Mesenchymal stem cell (in vitro differentiated cells and primary cell): ENCODE measurements at regions not wholly inside any gene's neighbourhood (a gene's known extent, or its start where the extent isn't known, plus 50 kb on each side); places are given as distances from the start of the nearest gene placed in this dataset.

ENCODE experiments used
- DNase-seq: peaks from one replicate; pipeline ENCODE4 v3.0.0-alpha.2; 2013
- H2AFZ ChIP-seq: one replicate; pipeline ENCODE4 v1.6.1; 2013; ENCODE audit warnings: low read depth, mild to moderate bottlenecking, control low read depth, inconsistent platforms, low read length, moderate library complexity
- H2AK5ac ChIP-seq: 2 replicates; pipeline ENCODE4 v1.6.1; 2013; ENCODE audit warnings: low read length, moderate library complexity, mild to moderate bottlenecking, inconsistent platforms; ENCODE audit not compliant: severe bottlenecking
- H2BK120ac ChIP-seq: one replicate; pipeline ENCODE4 v1.6.1; 2013; ENCODE audit warnings: low read depth, mild to moderate bottlenecking, inconsistent platforms, low read length, moderate library complexity
- H2BK12ac ChIP-seq, 2 experiments: one replicate each; pipeline ENCODE4 v1.6.1; 2013; ENCODE audit warnings: inconsistent platforms in 2 of 2, low read length in 2 of 2, mild to moderate bottlenecking in 2 of 2, moderate library complexity in 2 of 2, control low read depth in 1 of 2
- H2BK15ac ChIP-seq: one replicate; pipeline ENCODE4 v1.6.1; 2013; ENCODE audit warnings: mild to moderate bottlenecking, low read depth, inconsistent platforms; ENCODE audit not compliant: poor library complexity, severe bottlenecking
- H2BK5ac ChIP-seq: 2 replicates; pipeline ENCODE4 v1.6.1; 2013; ENCODE audit warnings: low read depth, mild to moderate bottlenecking, low read length, control low read depth, inconsistent platforms; ENCODE audit not compliant: poor library complexity, severe bottlenecking
- H3K14ac ChIP-seq, 2 experiments: one replicate each; pipeline ENCODE4 v1.6.1; 2013; ENCODE audit warnings: inconsistent platforms in 2 of 2, low read length in 2 of 2, control low read depth in 1 of 2, mild to moderate bottlenecking in 1 of 2, moderate library complexity in 1 of 2
- H3K18ac ChIP-seq, 2 experiments: one replicate each; pipeline ENCODE4 v1.6.1; 2013; ENCODE audit warnings: inconsistent platforms in 2 of 2, low read length in 2 of 2, control low read depth in 1 of 2, low read depth in 1 of 2, mild to moderate bottlenecking in 1 of 2
- H3K23ac ChIP-seq, 2 experiments: one replicate each; pipeline ENCODE4 v1.6.1; 2013; ENCODE audit warnings: inconsistent platforms in 2 of 2, low read length in 2 of 2, mild to moderate bottlenecking in 2 of 2, moderate library complexity in 2 of 2, control low read depth in 1 of 2
- H3K27ac ChIP-seq: 2 replicates; pipeline ENCODE4 v1.5.1; 2013; ENCODE audit warnings: mild to moderate bottlenecking, moderate library complexity, low read length, control low read depth, inconsistent platforms; ENCODE audit not compliant: poor library complexity, severe bottlenecking
- H3K27me3 ChIP-seq, 2 experiments: 2 replicates each; pipeline versions ENCODE4 v1.6.1 to v1.7.0; 2013; ENCODE audit warnings: low read length in 2 of 2, mild to moderate bottlenecking in 2 of 2, moderate library complexity in 2 of 2, control low read depth in 1 of 2, inconsistent platforms in 1 of 2; ENCODE audit not compliant: control insufficient read depth in 1 of 2, insufficient read depth in 1 of 2
- H3K36me3 ChIP-seq, 2 experiments: 2 replicates each; pipeline versions ENCODE4 v1.6.1 to v1.7.0; 2013; ENCODE audit warnings: low read length in 2 of 2, control low read depth in 1 of 2, inconsistent platforms in 1 of 2, low read depth in 1 of 2, mild to moderate bottlenecking in 1 of 2; ENCODE audit not compliant: insufficient read depth in 2 of 2, control insufficient read depth in 1 of 2
- H3K4ac ChIP-seq, 2 experiments: one replicate each; pipeline ENCODE4 v1.6.1; 2013; ENCODE audit warnings: inconsistent platforms in 2 of 2, low read length in 2 of 2, mild to moderate bottlenecking in 2 of 2, moderate library complexity in 2 of 2, control low read depth in 1 of 2, low read depth in 1 of 2
- H3K4me1 ChIP-seq: 2 replicates; pipeline ENCODE4 v1.6.1; 2013; ENCODE audit warnings: low read depth, low read length, control low read depth; ENCODE audit not compliant: control insufficient read depth, insufficient read depth
- H3K4me2 ChIP-seq: 2 replicates; pipeline ENCODE4 v1.6.1; 2013; ENCODE audit warnings: low read length, mild to moderate bottlenecking, inconsistent platforms; ENCODE audit not compliant: poor library complexity, severe bottlenecking
- H3K4me3 ChIP-seq, 2 experiments: 2 replicates each; pipeline versions ENCODE4 v1.5.1 to v1.7.0; 2013; ENCODE audit warnings: low read length in 2 of 2, mild to moderate bottlenecking in 2 of 2, control low read depth in 1 of 2, low read depth in 1 of 2; ENCODE audit not compliant: insufficient read depth in 1 of 2
- H3K79me1 ChIP-seq: replicated peaks from 2 replicates; pipeline ENCODE4 v1.6.1; 2013; ENCODE audit warnings: mild to moderate bottlenecking, control low read depth, low read length, inconsistent platforms; ENCODE audit not compliant: poor library complexity, severe bottlenecking
- H3K9ac ChIP-seq: 2 replicates; pipeline ENCODE4 v1.7.0; 2013; ENCODE audit warnings: mild to moderate bottlenecking, low read length, moderate library complexity
- H3K9me3 ChIP-seq: 2 replicates; pipeline ENCODE4 v1.7.0; 2013; ENCODE audit warnings: mild to moderate bottlenecking, low read length; ENCODE audit not compliant: control insufficient read depth
- H4K8ac ChIP-seq: one replicate; pipeline ENCODE4 v1.6.1; 2013; ENCODE audit warnings: inconsistent platforms, mild to moderate bottlenecking, low read length, moderate library complexity
- H4K91ac ChIP-seq: one replicate; pipeline ENCODE4 v1.6.1; 2013; ENCODE audit warnings: mild to moderate bottlenecking, low read length, inconsistent platforms
- WGBS: methylation state at CpG from one replicate; pipeline ENCODE4 v1.1.7; 2013; ENCODE audit warnings: mixed read lengths; 5-methylcytosine and 5-hydroxymethylcytosine counted together

GRCh38 chr13:105984236-105984635, 551.2 kb downstream of the EFNB2 start:
- H3K18ac ChIP-seq: no peak overlapping the region
- H3K9me3 ChIP-seq: no peaks in the 10 kb centered on the region
- DNase-seq: no peak
- H3K4ac ChIP-seq: no peak overlapping the region
- no peak overlapping the region for H2BK120ac ChIP-seq
- H2AFZ ChIP-seq: no peak overlapping the region
- no peak overlapping the region for H3K27ac ChIP-seq
- no peaks in the 10 kb centered on the region for H3K4me1 ChIP-seq
- no peak overlapping the region for H4K91ac ChIP-seq
- H3K23ac ChIP-seq: no peak overlapping the region
- H2BK12ac ChIP-seq: no peak overlapping the region
- no peak overlapping the region for H3K4me2 ChIP-seq
- no peak overlapping the region for H3K4me3 ChIP-seq
- H3K79me1 ChIP-seq: no peaks in the 10 kb centered on the region
- no peak overlapping the region for H3K9ac ChIP-seq
- H2AK5ac ChIP-seq: no peak overlapping the region
- H2BK5ac ChIP-seq: no peak overlapping the region
- no peaks in the 10 kb centered on the region for H3K36me3 ChIP-seq
- no peak overlapping the region for H3K14ac ChIP-seq
- no peaks in the 10 kb centered on the region for H3K27me3 ChIP-seq
- H4K8ac ChIP-seq: no peak overlapping the region
- WGBS: 98% methylated on average over 3 of the region's 3 CpGs
- no peak overlapping the region for H2BK15ac ChIP-seq

GRCh38 chr13:105982219-105982930, 553.1 kb downstream of the EFNB2 start:
- Histone ChIP-seq H3K27me3 (no peaks in the 10 kb centered on the region), H3K27ac (no peak overlapping the region), H2BK5ac (no peak overlapping the region), H3K23ac (no peak overlapping the region), H3K18ac (peak overlapping the region in 1 of 2 experiments; percentile 22), H3K4me3 (no peak overlapping the region), H3K79me1 (no peaks in the 10 kb centered on the region), H2BK12ac (no peak overlapping the region), H3K4me2 (no peak overlapping the region), H3K9me3 (no peaks in the 10 kb centered on the region), H3K4ac (no peak overlapping the region), H2BK120ac (no peak overlapping the region), H4K8ac (peak overlapping the region; percentile 50), H3K36me3 (no peaks in the 10 kb centered on the region), H2AK5ac (no peak overlapping the region), H2AFZ (no peak overlapping the region), H3K14ac (no peak overlapping the region), H3K4me1 (no peaks in the 10 kb centered on the region), H3K9ac (no peak overlapping the region), H2BK15ac (no peak overlapping the region), H4K91ac (peak overlapping the region; percentile 56)
- 70% methylated on average over 11 of the region's 11 CpGs for WGBS
- no peak for DNase-seq

- Histone ChIP-seq H3K36me3 (no peaks in the 10 kb centered on the region), H3K27me3 (no peaks in the 10 kb centered on the region), H3K4me1 (no peaks in the 10 kb centered on the region), H4K8ac (no peak overlapping the region), H3K4me3 (no peak overlapping the region), H3K4ac (peak overlapping the region in 1 of 2 experiments; percentile 81), H2BK120ac (no peak overlapping the region), H2AK5ac (no peak overlapping the region), H2AFZ (no peak overlapping the region), H3K4me2 (no peak overlapping the region), H3K27ac (no peak overlapping the region), H2BK5ac (no peak overlapping the region), H4K91ac (no peak overlapping the region), H3K14ac (no peak overlapping the region), H3K18ac (peak overlapping the region in 1 of 2 experiments; percentile 43), H3K9ac (no peak overlapping the region), H3K23ac (no peak overlapping the region), H2BK15ac (no peak overlapping the region), H3K79me1 (no peaks in the 10 kb centered on the region), H2BK12ac (no peak overlapping the region), H3K9me3 (no peaks in the 10 kb centered on the region)
- DNase-seq: peak; percentile 18
- 80% methylated on average over 12 of the region's 12 CpGs for WGBS
These were observed 556.1 kb downstream of the EFNB2 start for GRCh38 chr13:105979131-105980011.

- Histone ChIP-seq H4K8ac (no peak overlapping the region), H2AK5ac (no peak overlapping the region), H2AFZ (no peak overlapping the region), H3K9ac (no peak overlapping the region), H3K36me3 (no peaks in the 10 kb centered on the region), H3K18ac (no peak overlapping the region), H2BK12ac (no peak overlapping the region), H3K23ac (no peak overlapping the region), H2BK5ac (no peak overlapping the region), H4K91ac (no peak overlapping the region), H3K27me3 (no peaks in the 10 kb centered on the region), H3K4ac (no peak overlapping the region), H3K14ac (no peak overlapping the region), H3K4me3 (no peak overlapping the region), H3K9me3 (no peaks in the 10 kb centered on the region), H2BK15ac (no peak overlapping the region), H3K4me1 (peaks cover 4% of the 10 kb centered on the region), H3K4me2 (no peak overlapping the region), H2BK120ac (no peak overlapping the region), H3K79me1 (no peaks in the 10 kb centered on the region), H3K27ac (no peak overlapping the region)
- no CpG with 5 or more reads among the region's 1 CpG for WGBS
- DNase-seq: no peak
These were observed 561.1 kb downstream of the EFNB2 start for GRCh38 chr13:105974380-105974779.
